Memory B cell (primary cell): ENCODE measurements at regions not wholly inside any gene's neighbourhood (a gene's known extent, or its start where the extent isn't known, plus 50 kb on each side); places are given as distances from the start of the nearest gene placed in this dataset.
A peak's percentile ranks its signal among the peaks of the same experiment; 100 is the strongest.

Experiments used
- ATAC-seq: fragments of 150-1000 bp; cut with Tn5 transposase; 2 replicates; pipeline ENCODE4 v1.10.0; 2021; ENCODE audit warnings: low read depth, mild to moderate bottlenecking, moderate library complexity
- DNase-seq, 2 donors: peaks; one replicate each; pipeline ENCODE4 v3.0.0; 2022; ENCODE audit warnings: low spot score in 2 of 2
- H3K27ac Mint-ChIP-seq: one replicate; pipeline ENCODE4 v1.8.0; 2022; ENCODE audit warnings: mild to moderate bottlenecking, moderate library complexity, mixed read lengths
- H3K27me3 Mint-ChIP-seq: one replicate; pipeline ENCODE4 v1.8.0; 2022; ENCODE audit warnings: mixed read lengths
- H3K36me3 Mint-ChIP-seq: one replicate; pipeline ENCODE4 v1.8.0; 2022; ENCODE audit warnings: mild to moderate bottlenecking, mixed read lengths
- H3K4me1 Mint-ChIP-seq: one replicate; pipeline ENCODE4 v1.8.0; 2022; ENCODE audit warnings: mixed read lengths
- H3K4me3 Mint-ChIP-seq: one replicate; pipeline ENCODE4 v1.8.0; 2022; ENCODE audit warnings: mild to moderate bottlenecking, moderate library complexity, mixed read lengths
- H3K9me3 Mint-ChIP-seq: one replicate; pipeline ENCODE4 v1.8.0; 2022; ENCODE audit warnings: mixed read lengths

DNA sequence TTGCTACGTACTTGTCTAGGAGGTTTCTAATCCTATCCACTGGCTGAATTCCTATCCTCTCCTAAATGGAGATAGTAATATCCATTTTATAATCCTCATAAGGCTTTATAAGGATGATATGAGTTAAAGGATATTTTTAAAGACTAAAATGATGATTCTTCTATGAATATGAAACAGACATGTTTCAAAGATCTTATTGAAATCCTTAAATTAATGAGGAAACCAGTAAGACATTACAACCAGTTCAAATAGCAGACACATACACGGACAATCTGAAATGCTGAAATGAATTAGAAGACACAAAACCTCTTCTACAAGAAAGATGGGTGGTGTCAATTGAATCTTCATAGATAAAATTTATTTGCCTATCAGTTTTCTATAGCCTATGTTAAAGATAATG lies 132.9 kb upstream of the ANK3 start:
- H3K27ac Mint-ChIP-seq: no peak overlapping the region
- H3K27me3 Mint-ChIP-seq: no peaks in the 10 kb centered on the region
- DNase-seq (no peak), ATAC-seq (no peak)
- peaks cover 9% of the 10 kb centered on the region for H3K36me3 Mint-ChIP-seq
- peaks cover 9% of the 10 kb centered on the region for H3K9me3 Mint-ChIP-seq
- H3K4me1 Mint-ChIP-seq: peaks cover 2% of the 10 kb centered on the region
- H3K4me3 Mint-ChIP-seq: no peak overlapping the region

DNA sequence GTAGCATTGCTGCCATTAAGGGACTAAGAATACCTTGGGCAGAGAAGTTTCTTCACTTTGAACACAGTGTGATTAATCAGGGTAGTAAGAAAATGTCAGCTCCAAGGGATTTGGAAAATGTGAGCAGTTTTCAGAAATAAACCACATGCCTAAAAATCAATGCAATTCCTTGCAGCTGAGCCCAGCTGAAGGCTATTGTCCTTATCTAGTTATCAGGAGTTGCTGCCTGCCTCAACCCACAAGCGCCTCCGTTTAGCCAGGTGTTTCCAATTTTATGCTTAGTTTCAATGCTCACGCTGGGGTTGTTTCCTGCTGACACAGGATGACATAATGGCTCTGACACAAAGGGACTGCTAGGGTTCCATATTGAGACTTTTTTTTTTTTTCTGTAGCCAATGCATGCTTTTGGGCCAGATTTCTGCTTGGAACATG lies 132.3 kb upstream of the ANK3 start:
- DNase-seq (no peak), ATAC-seq (no peak)
- peaks cover 9% of the 10 kb centered on the region for H3K9me3 Mint-ChIP-seq
- no peak overlapping the region for H3K4me3 Mint-ChIP-seq
- H3K36me3 Mint-ChIP-seq: peaks cover 9% of the 10 kb centered on the region
- H3K4me1 Mint-ChIP-seq: peaks cover 2% of the 10 kb centered on the region
- no peak overlapping the region for H3K27ac Mint-ChIP-seq
- no peaks in the 10 kb centered on the region for H3K27me3 Mint-ChIP-seq

- peaks cover 15% of the 10 kb centered on the region for H3K4me1 Mint-ChIP-seq
- ATAC-seq: no peak
- DNase-seq: no peak
- no peak overlapping the region for H3K27ac Mint-ChIP-seq
- H3K27me3 Mint-ChIP-seq: no peaks in the 10 kb centered on the region
- H3K36me3 Mint-ChIP-seq: peaks cover 3% of the 10 kb centered on the region
- peaks cover 6% of the 10 kb centered on the region for H3K9me3 Mint-ChIP-seq
- no peak overlapping the region for H3K4me3 Mint-ChIP-seq
Observed at GRCh38 chr10:60518745-60519144, 129.1 kb upstream of the ANK3 start.

GRCh38 chr10:60517805-60518204 lies 128.1 kb upstream of the ANK3 start:
- Mint-ChIP-seq H3K4me1 (peaks cover 20% of the 10 kb centered on the region), H3K27me3 (no peaks in the 10 kb centered on the region), H3K9me3 (peaks cover 4% of the 10 kb centered on the region), H3K36me3 (peaks cover 3% of the 10 kb centered on the region), H3K4me3 (no peak overlapping the region), H3K27ac (no peak overlapping the region)
- ATAC-seq: no peak
- DNase-seq: no peak

DNA sequence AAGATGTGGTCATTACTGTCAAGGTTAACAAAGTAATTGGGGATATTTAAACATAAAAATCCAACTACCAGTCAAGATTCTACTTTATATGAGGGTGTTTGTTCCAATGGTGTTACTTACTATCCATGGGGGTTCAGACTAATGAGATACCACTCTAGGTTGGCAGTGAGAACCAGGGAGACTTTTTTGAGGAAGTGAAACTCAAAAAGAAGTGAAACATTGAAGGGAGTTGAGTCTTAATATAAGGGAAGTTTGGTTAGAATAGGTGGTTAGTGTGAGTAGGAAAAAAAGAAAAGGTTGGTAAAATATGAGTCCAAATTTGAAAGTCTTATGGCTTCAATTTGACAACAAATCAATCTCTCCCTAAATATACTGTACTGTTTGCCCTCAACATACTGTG lies 123.6 kb upstream of the ANK3 start:
- Mint-ChIP-seq H3K36me3 (no peaks in the 10 kb centered on the region), H3K4me3 (no peak overlapping the region), H3K4me1 (peaks cover 18% of the 10 kb centered on the region), H3K27ac (no peak overlapping the region), H3K27me3 (no peaks in the 10 kb centered on the region), H3K9me3 (no peaks in the 10 kb centered on the region)
- DNase-seq (peak in 1 of 2 donors; percentile 6), ATAC-seq (peak; percentile 97)

- Mint-ChIP-seq H3K4me1 (peaks cover 18% of the 10 kb centered on the region), H3K36me3 (no peaks in the 10 kb centered on the region), H3K27ac (no peak overlapping the region), H3K4me3 (no peak overlapping the region), H3K9me3 (no peaks in the 10 kb centered on the region), H3K27me3 (no peaks in the 10 kb centered on the region)
- no peak for ATAC-seq
- no peak for DNase-seq
Observed at GRCh38 chr10:60511477-60512229, 122.0 kb upstream of the ANK3 start.

DNA sequence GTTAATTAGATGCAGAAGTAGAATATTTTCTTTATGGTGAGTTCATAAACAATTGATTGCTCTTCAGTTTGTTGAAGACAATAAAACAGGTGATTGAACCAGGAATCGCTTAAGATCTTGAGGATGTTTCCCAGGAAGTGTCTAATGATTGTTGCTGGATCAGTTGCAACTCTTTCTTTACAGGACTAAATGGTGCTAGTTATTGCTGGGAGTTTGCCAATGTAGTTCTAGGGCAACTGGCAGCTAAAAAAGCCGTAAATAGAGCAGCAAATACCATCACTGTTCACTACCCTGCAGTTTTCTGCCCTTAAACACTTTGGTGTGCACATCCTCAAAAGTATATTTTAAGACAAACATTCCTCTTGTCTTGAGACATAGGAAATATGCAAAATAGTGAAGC lies 119.2 kb upstream of the ANK3 start:
- Mint-ChIP-seq H3K36me3 (peaks cover 3% of the 10 kb centered on the region), H3K27ac (no peak overlapping the region), H3K27me3 (no peaks in the 10 kb centered on the region), H3K4me1 (peaks cover 8% of the 10 kb centered on the region), H3K4me3 (no peak overlapping the region), H3K9me3 (no peaks in the 10 kb centered on the region)
- ATAC-seq (no peak), DNase-seq (no peak)

GRCh38 chr10:60508037-60508436 lies 118.4 kb upstream of the ANK3 start:
- H3K4me3 Mint-ChIP-seq: no peak overlapping the region
- H3K27ac Mint-ChIP-seq: no peak overlapping the region
- H3K4me1 Mint-ChIP-seq: peaks cover 2% of the 10 kb centered on the region
- ATAC-seq (no peak), DNase-seq (no peak)
- H3K9me3 Mint-ChIP-seq: no peaks in the 10 kb centered on the region
- peaks cover 4% of the 10 kb centered on the region for H3K36me3 Mint-ChIP-seq
- no peaks in the 10 kb centered on the region for H3K27me3 Mint-ChIP-seq

GRCh38 chr10:60502621-60503020 lies 112.9 kb upstream of the ANK3 start:
- H3K36me3 Mint-ChIP-seq: peaks cover 9% of the 10 kb centered on the region
- no peaks in the 10 kb centered on the region for H3K27me3 Mint-ChIP-seq
- no peak for ATAC-seq
- no peak overlapping the region for H3K4me3 Mint-ChIP-seq
- H3K9me3 Mint-ChIP-seq: no peaks in the 10 kb centered on the region
- no peak overlapping the region for H3K27ac Mint-ChIP-seq
- peaks cover 11% of the 10 kb centered on the region for H3K4me1 Mint-ChIP-seq
- no peak for DNase-seq

DNA sequence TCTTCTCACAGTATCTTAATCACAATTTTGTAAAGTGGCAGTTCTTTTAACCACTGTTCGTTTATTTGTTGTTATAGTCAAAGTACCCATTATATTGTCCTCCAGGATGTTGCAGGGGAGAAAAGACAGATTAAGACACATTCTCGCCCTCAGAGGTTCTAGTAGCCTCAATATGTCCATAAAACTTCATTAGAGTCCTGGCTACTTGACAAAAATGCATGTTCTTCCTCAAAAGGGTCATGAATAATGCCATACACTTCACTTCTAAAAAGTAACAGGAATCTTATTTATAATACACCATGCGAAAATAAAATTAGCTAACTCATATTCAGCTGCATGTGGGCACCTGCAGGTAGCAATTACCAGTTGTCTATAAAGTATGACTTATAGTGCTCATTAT lies 109.3 kb upstream of the ANK3 start:
- DNase-seq (no peak), ATAC-seq (no peak)
- Mint-ChIP-seq H3K4me3 (no peak overlapping the region), H3K27me3 (no peaks in the 10 kb centered on the region), H3K4me1 (peaks cover 9% of the 10 kb centered on the region), H3K36me3 (peaks cover 8% of the 10 kb centered on the region), H3K27ac (no peak overlapping the region), H3K9me3 (no peaks in the 10 kb centered on the region)

- H3K9me3 Mint-ChIP-seq: no peaks in the 10 kb centered on the region
- no peak overlapping the region for H3K4me3 Mint-ChIP-seq
- peaks cover 6% of the 10 kb centered on the region for H3K36me3 Mint-ChIP-seq
- DNase-seq: no peak
- H3K27ac Mint-ChIP-seq: no peak overlapping the region
- H3K4me1 Mint-ChIP-seq: peaks cover 5% of the 10 kb centered on the region
- ATAC-seq: no peak
- no peaks in the 10 kb centered on the region for H3K27me3 Mint-ChIP-seq
Observed at GRCh38 chr10:60497364-60497763, 107.7 kb upstream of the ANK3 start.

DNA sequence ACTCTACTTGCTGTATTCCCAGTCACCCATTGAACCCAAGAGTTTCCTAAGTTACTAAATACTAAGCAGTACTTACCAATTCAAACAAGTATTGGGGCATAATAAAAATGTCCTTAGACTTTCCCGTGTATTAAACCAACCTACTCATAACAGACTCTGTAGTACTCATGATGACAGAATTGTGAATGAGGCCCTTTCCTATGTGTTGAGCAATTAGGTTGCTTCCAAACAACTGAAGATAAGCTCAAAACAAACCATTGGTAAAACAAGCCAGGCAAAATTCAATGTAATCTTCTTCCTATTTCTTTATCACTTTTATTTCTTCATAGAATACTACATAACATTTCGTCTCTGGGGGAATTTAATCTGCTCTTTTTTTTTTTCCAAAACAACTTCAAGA lies 106.5 kb upstream of the ANK3 start:
- DNase-seq: no peak
- no peaks in the 10 kb centered on the region for H3K27me3 Mint-ChIP-seq
- ATAC-seq: no peak
- H3K4me3 Mint-ChIP-seq: no peak overlapping the region
- peaks cover 6% of the 10 kb centered on the region for H3K36me3 Mint-ChIP-seq
- peaks cover 5% of the 10 kb centered on the region for H3K4me1 Mint-ChIP-seq
- no peak overlapping the region for H3K27ac Mint-ChIP-seq
- no peaks in the 10 kb centered on the region for H3K9me3 Mint-ChIP-seq

- no peak for DNase-seq
- no peak for ATAC-seq
- Mint-ChIP-seq H3K27me3 (no peaks in the 10 kb centered on the region), H3K27ac (no peak overlapping the region), H3K4me1 (peaks cover 3% of the 10 kb centered on the region), H3K9me3 (no peaks in the 10 kb centered on the region), H3K4me3 (no peak overlapping the region), H3K36me3 (peaks cover 4% of the 10 kb centered on the region)
Observed at GRCh38 chr10:60495338-60496055, 105.8 kb upstream of the ANK3 start.

- Mint-ChIP-seq H3K9me3 (no peaks in the 10 kb centered on the region), H3K36me3 (peaks cover 4% of the 10 kb centered on the region), H3K27ac (no peak overlapping the region), H3K4me3 (no peak overlapping the region), H3K27me3 (peaks cover 1% of the 10 kb centered on the region), H3K4me1 (peaks cover 8% of the 10 kb centered on the region)
- no peak for ATAC-seq
- no peak for DNase-seq
Observed at GRCh38 chr10:60494774-60495173, 105.1 kb upstream of the ANK3 start.

DNA sequence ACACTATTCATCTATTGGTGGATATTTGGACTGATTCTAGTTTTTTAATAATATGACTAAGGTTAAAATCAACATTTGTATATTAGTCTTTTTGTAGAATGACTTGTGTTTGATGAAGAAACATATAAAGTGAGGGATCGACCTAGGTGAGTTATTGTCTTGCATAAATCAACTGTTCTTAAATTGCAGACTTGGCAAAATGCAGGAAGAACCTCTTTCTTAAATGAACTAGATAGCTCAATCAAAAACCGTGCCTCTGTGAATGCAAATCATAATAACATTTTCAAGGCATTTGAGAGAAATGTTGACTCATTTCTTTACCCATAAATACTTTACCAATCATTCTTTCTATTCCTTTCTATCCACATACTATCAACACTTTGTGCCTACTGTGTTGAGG lies 101.5 kb upstream of the ANK3 start:
- H3K36me3 Mint-ChIP-seq: peaks cover 10% of the 10 kb centered on the region

More for the DNA sequence above, 101.5 kb upstream of the ANK3 start:
- Mint-ChIP-seq H3K4me1 (peaks cover 6% of the 10 kb centered on the region), H3K9me3 (no peaks in the 10 kb centered on the region), H3K4me3 (no peak overlapping the region), H3K27me3 (peaks cover 1% of the 10 kb centered on the region), H3K27ac (no peak overlapping the region)
- no peak for DNase-seq
- no peak for ATAC-seq
